Hypothalamus (tissue), 51 donors: ENCODE measurements at regions not wholly inside any gene's neighbourhood (a gene's known extent, or its start where the extent isn't known, plus 50 kb on each side); places are given as distances from the start of the nearest gene placed in this dataset.
"Not testable (repeated sequence)": the region's sequence is repeated elsewhere in the genome, so short reads cannot be mapped to it uniquely, and the experiment has no call there.

Experiments
- DNase-seq, 51 donors: peaks; one replicate each; lab custom pipeline; 2025; lab: John Stamatoyannopoulos, UW

DNA sequence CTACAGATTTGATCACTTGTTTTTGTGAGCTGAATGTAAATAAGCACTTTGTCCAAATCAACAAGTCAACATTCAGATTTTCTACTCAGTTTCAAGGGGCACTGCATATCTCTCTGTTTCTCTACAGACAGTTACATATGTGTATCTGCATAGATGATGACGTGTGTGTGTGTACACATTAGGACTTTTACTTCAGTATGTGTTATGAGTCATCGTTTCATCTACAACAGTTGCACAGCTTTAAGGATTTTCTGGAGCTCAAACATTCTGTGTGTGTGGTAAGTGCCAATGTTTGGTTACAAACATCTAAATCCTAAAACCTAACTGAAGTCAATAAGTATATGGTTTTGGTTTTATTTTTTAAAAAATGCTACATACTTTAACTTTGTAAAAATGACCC, 494.5 kb upstream of the PBX1 start:
- DNase-seq: no peak

DNA sequence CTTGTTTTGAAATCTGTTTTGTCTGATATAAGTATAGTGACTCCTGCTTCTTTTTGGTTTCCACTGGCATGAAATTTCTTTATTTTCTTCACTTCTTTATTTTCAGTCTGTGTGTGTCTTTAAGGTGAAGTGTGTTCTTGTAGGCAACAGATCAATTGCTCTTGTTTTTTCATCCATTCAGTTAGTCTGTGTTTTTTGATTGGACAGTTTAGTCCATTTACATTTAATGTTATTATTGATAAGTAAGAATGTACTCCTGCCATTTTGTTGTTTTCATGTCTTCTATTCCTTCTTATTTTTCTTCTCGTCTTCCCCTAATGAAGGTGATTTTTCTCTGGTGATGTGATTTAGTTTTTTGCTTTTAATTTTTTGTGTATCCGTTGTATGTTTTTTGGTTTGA, 487.7 kb upstream of the PBX1 start:
- no peak for DNase-seq

DNA sequence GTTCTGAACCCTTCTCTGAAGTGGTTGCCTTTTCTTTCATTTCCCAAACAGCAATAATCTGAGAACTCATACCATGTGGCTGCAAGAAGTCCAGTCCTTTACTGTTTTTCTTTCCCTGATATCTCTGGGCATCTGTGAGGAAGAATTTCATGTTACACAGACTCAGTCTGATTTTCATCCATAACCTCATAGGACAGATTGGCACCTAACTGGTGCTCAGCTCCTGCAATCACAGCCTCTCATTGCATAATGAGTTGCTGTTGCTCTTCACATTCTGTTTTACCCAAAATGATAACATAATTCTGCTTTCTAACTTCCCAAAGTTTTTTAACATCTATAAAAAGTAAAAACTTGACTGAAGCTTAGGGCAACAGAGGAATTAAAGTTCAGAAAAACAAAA, 472.2 kb upstream of the PBX1 start:
- DNase-seq: no peak

DNA sequence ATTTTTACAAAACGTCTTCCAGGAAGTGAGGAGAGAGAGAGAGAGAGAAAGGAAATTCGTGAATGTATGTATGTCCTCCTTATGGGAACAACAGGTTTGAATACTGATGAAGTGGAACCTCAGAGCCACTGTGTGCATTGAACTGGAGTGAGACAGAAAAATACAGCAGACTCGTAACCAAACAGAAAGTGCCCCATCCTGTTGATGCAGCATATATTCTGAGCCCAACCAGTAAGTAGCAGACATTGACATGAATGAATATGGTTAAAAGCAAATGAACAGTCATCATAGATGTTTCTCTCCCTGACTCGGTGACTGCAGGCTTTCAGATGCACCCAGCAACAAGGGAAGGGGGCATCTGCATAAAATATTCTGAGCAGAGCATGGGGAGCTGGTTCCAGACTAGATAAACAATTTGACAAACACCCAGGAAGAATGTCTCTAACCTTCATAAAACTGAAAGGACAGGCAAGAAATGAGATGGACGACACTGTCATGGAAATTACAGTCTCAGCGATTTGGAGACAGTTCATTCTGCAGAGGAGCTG, 471.0 kb upstream of the PBX1 start:
- DNase-seq: no peak

DNA sequence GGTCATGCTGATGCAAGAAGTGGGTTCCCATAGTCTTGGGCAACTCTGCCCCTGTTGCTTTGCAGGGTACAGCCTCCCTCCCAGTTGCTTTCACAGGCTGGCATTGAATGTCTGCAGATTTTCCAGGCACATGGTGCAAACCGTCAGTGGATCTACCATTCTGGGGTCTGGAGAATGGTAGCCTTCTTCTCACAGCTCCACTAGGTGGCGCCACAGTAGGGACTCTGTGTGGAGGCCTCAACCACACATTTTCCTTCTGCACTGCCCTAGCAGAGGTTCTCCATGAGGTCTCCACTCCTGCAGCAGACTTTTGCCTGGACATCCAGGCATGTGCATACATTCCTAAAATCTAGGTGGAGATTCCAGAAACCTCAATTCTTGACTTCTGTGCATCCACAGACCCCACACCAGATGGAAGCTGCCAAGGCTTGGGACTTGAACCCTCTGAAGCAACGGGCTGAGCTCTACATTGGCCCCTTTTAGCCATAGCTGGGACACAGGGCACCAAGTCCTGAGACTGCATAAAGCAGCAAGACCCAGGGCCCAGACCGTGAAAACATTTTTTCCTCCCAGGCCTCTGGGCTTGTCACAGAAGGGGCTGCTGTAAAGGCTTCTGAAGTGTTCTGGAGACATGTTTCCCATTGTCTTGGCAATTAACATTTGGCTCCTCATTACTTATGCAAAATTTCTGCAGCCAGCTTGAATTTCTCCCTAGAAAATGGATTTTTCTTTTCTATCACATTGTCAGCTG, 466.2 kb upstream of the PBX1 start:
- DNase-seq: no peak

DNA sequence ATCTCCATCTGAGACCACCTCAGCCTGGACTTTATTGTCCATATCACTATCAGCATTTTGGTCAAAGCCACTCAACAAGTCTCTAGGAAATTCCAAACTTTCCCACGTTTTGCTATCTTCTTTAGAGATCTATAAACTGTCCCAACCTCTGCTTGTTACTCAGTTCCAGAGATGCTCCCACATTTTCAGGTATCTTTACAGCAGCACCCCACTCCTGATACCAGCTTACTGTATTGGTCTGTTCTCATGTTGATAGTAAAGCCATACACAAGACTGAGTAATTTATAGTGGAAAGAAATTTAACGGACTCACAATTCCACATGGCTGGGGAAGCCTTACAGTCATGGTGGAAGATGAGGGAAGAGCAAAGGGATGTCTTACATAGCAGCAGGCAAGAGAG, 465.4 kb upstream of the PBX1 start:
- no peak for DNase-seq

DNA sequence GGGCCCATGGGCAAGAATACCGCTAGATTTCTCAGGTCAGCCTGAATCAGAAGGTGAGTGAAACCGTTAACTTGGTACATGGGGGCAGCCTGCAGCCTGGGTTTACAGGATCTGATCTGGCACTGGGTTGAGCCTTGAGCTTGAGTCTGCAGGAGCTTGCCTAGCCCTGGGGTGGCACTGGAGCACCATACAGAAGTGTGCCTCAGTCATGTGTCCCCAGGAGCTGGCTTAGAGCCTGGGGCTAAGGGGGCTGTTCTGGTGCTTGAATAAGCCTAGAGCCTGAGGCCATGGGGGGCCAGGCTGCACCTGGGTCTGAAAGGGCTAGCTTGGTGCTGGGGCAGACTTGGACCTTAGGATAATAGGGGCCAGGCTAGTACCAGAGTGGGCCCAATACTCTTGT, 457.2 kb upstream of the PBX1 start:
- DNase-seq: no peak

DNA sequence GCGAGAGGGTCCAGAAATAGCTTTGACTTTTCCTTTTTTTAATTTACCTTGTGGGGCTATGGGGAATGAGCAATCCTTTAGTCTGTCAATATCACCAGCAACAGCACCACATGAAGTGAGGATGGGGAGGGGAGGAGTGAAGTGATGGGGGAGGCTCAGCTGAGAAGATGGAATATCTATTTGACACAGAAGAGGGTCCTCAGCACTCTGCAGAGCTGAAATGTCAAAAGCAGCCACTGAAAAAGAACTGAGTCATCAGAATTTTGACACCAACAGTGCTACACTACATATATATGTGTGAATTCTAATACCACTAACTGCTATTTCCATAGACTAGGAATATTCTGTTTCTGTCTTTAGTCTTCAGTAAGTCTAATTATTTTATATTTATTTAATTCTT, 427.0 kb upstream of the PBX1 start:
- DNase-seq: no peak

DNA sequence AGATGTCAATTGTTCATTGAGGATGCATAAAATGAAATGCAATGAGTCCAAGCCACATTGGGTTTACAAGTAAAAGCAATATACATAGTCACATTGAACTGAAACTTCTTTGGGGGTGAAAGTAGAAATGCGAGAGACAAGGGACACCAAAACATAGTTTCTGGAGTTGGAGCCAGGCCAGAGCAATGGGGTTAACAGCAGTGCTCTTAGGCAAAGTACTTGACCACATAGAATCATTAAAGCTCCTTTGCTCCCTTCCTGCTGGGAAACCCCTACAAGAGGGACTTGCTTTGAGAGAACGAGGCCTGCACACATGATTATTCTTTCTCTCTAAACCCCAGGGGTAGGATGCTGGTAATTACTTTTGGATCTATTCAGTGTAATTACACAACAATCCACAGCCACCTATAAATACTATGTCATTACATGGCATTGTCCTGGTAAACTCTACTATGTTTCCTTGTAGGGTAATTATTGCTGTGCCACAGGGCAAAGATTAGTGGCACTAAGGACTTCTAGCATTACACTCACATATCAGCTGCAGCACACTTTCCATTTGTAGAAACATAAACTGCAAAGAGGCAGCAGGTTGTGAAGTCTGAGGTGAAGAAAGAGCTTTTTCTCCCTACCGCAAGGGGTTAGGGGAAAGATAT, 421.6 kb upstream of the PBX1 start:
- DNase-seq: no peak

DNA sequence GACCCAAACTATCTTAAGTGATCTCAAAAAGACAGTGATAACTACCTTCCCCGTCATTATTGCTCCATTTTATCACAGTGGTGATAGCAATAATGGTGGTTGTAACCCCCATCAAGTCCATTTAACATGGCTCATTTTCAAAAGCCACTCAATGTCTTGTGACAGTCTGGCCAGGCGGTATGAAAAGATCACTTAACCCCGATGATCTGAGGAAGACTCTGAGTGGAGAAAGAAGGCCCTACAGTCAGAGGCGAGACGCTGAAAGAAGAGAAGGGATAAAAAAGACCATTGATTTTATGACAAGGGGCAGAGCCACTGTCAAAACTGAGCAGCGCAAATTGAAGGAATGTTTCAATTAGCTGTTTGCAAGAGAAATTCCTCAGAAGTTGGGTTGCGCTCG, 417.2 kb upstream of the PBX1 start:
- DNase-seq: no peak

DNA sequence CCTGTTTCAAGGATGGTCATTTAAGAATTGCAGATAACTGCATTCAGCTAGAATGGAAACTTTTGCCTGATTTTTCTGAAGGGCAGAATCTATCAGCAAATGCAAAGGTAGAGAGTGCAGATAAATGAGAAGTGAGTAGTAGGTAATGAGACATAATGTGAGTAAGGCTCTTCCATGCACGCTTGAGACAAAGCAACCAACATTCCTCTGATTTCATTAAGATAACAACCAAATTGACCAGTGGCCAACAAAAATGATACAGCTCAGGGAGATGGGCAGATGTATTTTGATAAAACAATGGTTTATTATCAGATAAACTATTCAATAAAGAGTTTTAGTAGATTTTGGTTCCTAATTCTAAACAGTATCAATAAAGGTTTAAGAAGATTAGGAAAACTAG, 404.4 kb upstream of the PBX1 start:
- DNase-seq: no peak

DNA sequence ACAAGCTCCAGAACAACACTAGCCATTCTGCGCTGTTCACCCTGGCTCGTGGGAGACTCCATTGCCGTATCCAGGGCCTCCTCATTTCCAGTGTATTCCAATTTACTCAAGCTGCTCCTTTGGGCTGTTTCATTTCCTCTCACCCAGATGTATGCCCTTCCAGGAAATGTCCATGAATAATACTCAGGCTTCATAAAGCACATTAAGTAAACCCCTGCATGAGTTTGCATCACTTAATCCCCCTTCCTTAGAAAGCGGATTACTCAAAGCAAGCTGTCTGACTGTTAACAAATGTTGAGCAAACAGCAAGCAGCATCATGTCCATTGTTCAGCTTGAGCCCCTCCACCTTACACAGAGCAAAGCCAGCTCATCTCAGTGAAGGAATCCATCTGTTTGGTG, 403.6 kb upstream of the PBX1 start:
- DNase-seq: no peak

DNA sequence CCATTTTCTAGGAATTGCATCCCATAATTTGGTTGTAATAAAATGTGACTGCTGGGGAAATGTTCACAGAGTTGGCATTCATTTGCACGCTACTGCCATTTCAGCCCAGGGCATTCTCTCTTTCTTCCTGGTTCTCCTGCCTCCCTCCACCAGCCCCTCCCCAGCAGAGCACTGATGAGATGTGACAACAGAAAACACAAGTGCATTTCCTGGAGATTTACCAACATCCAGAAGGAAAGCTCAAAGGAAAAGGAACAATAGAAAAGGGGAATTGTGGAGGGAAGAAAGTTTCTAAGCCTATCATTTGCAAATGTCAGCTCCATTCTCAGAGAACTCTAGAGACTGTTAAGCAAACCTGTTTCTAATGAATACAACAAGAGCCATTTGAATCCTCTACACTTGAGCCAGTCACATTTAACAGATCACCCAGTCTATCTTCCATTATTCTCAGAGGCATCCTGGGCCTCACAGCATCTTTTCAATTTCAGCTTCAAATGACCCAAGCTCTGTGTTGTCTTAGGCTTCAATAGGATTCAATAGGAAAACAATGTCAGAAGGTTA, 395.6 kb upstream of the PBX1 start:
- no peak for DNase-seq

DNA sequence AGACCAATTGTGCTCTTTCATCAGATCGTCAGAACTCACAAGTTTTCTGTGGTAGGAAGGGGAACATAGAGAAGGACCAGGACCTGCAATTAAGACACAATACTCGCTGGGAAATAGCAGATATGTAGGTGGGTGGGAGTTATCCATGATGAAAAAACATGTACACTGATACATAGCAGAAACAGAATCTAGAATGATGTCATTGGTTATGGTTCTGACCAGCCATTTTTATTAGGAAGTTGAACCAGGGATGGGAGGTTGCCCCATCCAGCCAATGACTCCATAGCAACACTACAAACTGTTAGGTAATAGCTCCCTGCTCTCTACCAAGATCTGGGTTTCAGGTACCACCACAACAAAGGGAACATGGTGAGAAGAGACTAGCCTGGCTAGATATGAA, 393.5 kb upstream of the PBX1 start:
- DNase-seq: no peak

DNA sequence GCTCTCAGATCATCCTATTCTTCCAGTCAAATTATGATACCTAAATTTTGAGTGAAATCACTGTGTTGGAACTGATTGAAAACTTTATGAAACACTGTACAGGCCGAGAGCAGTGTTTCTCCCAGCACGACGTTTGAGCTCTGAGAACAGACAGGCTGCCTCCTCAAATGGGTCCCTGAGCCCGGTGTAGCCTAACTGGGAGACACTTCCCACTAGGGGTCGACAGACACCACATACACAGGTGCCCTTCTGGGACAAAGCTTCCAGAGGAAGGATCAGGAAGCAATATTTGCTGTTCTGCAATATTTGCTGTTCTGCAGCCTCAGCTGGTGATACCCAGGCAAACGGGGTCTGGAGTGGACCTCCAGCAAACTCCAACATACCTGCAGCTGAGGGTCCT, 392.5 kb upstream of the PBX1 start:
- DNase-seq: not testable (repeated sequence)

DNA sequence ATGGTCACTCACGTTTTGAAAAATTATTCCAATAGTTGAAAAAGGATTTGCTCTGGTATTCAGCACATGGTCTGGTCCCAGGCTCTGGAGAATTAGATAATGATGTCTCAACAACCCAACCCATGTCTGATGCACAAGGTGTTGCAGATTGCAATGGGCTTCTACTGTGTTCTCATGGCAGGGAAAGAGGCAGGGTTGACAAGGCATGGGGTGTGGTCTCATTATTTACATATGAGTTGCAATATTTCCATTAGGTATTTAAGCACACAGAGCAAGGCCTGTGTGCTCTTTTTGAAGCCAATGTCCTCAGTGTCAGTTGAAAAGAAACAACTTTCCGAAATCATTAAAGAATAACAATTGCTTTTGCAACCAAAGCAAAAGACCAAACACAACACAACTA, 381.9 kb upstream of the PBX1 start:
- DNase-seq: no peak

DNA sequence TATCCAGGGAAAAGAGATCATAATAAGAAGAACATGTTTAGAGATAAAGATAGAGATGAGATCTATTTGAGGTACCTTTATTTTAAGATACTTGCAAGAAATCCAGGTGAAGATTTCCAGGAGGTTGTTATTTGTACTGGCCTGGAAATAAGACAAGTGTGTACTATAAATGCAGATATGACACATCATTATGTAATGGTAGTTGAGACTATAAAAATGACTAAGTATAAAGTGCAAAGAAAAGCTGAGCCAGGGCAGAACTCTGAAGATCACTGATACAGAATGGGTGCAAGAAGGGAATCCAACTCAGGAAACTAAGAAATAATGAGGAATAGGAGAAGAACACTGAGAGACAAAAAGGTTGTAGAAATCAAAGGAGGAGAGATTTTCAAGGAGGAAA, 378.2 kb upstream of the PBX1 start:
- DNase-seq: no peak

DNA sequence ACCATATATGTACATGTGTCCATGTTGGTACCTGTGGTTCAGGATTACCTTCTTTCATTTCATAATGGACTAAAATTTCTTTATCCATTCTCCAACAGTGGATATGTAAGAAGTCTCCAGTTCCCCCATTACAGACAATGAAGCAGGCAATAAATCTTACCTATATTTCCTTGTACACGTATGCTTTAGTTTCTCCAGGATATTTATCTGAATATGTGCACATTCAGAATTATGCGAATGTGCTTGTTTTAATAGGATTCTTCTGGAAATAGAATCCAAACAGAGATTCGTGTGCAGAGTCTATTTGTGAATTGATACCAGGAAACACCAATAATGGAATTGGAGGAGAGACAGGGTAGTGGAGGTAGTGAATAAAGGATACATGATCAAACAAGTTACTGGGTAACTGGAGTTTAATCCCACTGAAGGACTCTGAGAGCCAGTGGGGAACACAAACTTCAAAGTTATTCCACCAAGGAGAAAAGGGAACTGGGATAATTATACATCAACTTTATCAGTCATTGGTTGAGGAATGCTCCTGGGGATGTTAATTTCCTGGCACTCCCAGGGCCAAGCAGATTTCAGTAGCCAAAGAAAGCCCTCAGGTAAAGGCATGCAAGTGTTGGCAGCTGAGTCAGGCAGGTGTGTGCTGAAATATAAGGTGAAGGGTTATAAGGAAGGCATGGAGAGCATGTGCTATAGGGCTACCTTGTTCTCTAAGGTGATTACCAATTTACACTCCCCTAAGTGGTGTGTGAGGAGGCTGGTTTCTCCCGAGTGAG, 374.9 kb upstream of the PBX1 start:
- DNase-seq: no peak

DNA sequence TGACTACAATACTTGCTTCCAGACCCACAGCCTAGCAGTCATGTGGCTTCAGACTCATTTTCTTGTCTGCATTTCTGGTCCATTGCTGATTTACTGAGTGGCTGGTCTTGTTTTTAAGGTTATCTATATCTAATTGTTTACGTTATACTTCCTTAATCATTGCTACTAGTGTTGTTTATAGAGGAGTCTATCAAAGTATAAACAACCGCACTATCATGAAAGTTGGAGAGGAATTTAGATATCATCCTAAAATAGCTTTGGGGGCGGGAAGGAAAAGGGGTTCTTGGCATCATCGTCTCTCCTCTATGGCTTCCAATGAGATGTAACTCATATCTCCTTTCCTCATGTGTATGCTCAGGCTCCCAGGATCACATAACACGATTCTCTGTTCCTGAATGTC, 372.1 kb upstream of the PBX1 start:
- DNase-seq: no peak

DNA sequence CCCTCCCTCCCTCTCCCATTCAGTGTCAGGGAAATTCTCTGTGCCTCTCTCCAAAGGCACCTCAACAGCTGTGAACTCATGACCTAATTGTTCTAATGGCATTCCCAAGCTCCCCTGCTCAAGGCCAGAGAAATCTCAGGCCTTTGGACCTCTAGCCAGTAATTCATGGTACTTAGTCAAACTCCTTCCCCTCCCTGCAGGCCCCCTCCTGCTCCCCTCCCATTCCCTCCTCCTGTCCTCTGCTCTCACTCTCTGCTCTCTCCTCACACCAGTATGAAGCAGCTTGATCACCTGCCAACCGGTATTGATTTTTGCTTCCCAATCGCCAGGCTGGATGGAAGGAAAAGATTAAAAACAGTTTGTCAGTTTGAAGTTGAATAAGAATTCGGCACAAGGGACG, 370.5 kb upstream of the PBX1 start:
- no peak for DNase-seq

DNA sequence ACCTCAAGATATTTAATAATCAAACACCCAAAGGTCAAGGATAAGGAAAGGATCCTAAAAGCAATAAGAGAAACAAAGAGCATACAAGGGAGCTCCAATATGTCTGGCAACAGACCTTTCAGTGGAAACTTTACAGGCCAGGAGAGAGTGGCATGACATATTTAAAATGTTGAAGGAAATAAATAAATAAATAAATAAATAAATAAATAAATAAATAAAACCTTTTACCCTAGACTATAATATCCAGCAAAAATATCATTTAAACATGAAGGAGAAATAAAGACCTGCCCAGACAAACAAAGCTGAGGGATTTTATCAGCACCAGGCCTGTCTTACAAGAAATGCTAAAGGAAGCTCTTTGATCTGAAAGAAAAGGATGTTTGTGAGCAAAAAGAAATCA, 367.8 kb upstream of the PBX1 start:
- no peak for DNase-seq
